Mucosa of rectum (tissue), 2 donors: ENCODE measurements at regions not wholly inside any gene's neighbourhood (a gene's known extent, or its start where the extent isn't known, plus 50 kb on each side); places are given as distances from the start of the nearest gene placed in this dataset.

Source experiments
- H3K27ac ChIP-seq, 2 donors: one replicate each; pipeline ENCODE4 v1.7.0; 2013; ENCODE audit warnings: inconsistent platforms in 2 of 2, low read depth in 2 of 2, low read length in 2 of 2
- H3K27me3 ChIP-seq, 2 donors: one replicate each; pipeline ENCODE4 v1.7.0; 2013; ENCODE audit warnings: low read length in 2 of 2; ENCODE audit not compliant: control insufficient read depth in 2 of 2, insufficient read depth in 2 of 2
- H3K36me3 ChIP-seq, 2 donors: one replicate each; pipeline ENCODE4 v1.7.0; 2013; ENCODE audit warnings: low read length in 2 of 2; ENCODE audit not compliant: control insufficient read depth in 2 of 2, insufficient read depth in 2 of 2
- H3K4me1 ChIP-seq, 2 donors: one replicate each; pipeline ENCODE4 v1.7.0; 2013; ENCODE audit warnings: low read length in 2 of 2, mild to moderate bottlenecking in 1 of 2; ENCODE audit not compliant: control insufficient read depth in 2 of 2, insufficient read depth in 2 of 2
- H3K4me3 ChIP-seq, 2 donors: one replicate each; pipeline ENCODE4 v1.7.0; 2013; ENCODE audit warnings: low read length in 2 of 2
- H3K9ac ChIP-seq, 2 donors: one replicate each; pipeline ENCODE4 v1.7.0; 2013; ENCODE audit warnings: low read length in 2 of 2, low read depth in 1 of 2, mild to moderate bottlenecking in 1 of 2
- H3K9me3 ChIP-seq, 2 donors: one replicate each; pipeline ENCODE4 v1.7.0; 2013; ENCODE audit warnings: low read length in 2 of 2; ENCODE audit not compliant: control insufficient read depth in 2 of 2
- donor health status: healthy.
- donor health status: Normal muscosa, but diverticular disease.

DNA sequence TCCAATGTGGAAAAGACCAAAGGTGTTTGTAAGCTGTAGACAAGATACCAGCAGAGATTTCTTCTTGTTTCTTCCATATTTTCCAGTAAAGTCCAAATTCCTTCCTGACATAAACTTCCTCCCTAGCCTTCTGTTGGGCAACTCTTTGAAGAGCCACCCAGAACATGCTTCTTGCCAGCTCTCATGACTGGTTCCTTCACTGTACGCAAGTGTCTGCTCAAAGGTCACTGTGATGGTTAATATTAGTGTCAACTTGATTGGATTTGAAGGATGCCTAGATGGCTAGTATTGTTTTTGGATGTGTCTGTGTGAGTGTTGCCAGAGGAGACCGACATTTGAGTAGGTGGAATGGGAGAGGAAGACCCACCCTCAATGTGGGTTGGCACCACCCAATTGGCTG lies 416.6 kb upstream of the RUNX1 start:
- no peaks in the 10 kb centered on the region for H3K36me3 ChIP-seq
- H3K4me1 ChIP-seq, result no peaks in the 10 kb centered on the region
- no peak overlapping the region for H3K4me3 ChIP-seq
- no peak overlapping the region for H3K9ac ChIP-seq
- H3K27me3 ChIP-seq, result no peaks in the 10 kb centered on the region
- H3K27ac ChIP-seq, result no peak overlapping the region
- no peaks in the 10 kb centered on the region for H3K9me3 ChIP-seq

DNA sequence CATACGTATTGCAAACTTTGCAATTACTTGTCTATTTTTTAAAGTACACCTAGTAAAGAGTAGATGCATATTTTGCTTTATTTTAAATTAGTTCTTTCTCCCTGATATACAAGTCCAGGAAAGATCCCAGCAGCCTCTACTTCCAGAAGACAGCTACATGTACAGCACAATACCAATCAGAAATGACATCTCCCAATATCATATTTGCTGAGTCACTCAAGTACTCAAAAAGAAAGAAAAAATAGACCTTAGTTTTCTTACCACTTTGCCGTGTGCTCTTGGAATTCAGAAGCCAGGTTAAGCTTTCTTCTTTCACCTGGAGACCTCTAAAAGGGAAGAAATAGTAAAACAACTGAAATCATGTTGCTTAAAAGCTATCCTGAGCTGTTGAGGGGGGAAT lies 412.6 kb upstream of the RUNX1 start:
- H3K4me1 ChIP-seq, result no peaks in the 10 kb centered on the region
- H3K9me3 ChIP-seq, result no peaks in the 10 kb centered on the region
- H3K27me3 ChIP-seq, result no peaks in the 10 kb centered on the region
- no peaks in the 10 kb centered on the region for H3K36me3 ChIP-seq
- no peak overlapping the region for H3K27ac ChIP-seq
- no peak overlapping the region for H3K9ac ChIP-seq
- no peak overlapping the region for H3K4me3 ChIP-seq

DNA sequence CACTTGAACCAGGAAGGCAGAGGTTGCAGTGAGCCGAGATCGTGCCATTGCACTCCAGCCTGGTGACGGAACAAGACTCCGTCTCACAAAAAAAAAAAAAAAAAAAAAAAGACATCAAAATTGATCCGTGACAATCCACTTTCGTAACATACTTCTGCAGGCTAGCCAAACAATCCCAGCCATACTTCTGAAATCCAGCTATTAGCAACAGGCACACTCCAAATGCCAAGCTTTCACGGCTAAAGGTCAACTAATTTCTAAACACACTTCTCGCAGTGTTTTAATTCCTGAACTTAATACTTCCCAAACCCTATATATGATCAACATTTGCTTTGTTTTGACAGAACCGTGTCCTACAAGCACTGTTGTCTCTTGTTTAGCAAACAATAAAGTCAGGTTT lies 411.3 kb upstream of the RUNX1 start:
- no peaks in the 10 kb centered on the region for H3K27me3 ChIP-seq
- H3K36me3 ChIP-seq, result no peaks in the 10 kb centered on the region
- H3K27ac ChIP-seq, result no peak overlapping the region

DNA sequence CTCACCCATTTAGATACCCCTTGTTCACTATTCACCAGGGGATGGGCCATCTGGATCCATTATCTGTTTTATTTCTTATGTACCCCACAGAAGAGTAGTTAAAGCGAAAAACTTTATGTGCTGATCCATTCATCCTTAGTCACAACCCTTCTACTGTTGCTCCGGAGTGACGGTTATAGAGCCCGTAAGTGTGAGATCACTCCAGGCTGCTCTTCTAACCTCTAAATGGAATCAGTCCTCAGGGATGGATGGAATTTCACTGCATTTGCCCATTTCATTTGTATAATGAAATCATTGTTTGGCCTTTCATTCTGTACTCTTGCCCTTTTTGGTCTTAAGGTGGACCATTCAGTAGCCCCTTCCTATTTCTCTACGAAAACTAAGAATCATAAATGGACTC lies 409.3 kb upstream of the RUNX1 start:
- H3K27ac ChIP-seq, result no peak overlapping the region
- no peaks in the 10 kb centered on the region for H3K9me3 ChIP-seq
- H3K27me3 ChIP-seq, result no peaks in the 10 kb centered on the region
- no peak overlapping the region for H3K9ac ChIP-seq
- H3K4me1 ChIP-seq, result no peaks in the 10 kb centered on the region
- H3K36me3 ChIP-seq, result no peaks in the 10 kb centered on the region
- no peak overlapping the region for H3K4me3 ChIP-seq

More for the DNA sequence above, 411.3 kb upstream of the RUNX1 start:
- Histone ChIP-seq H3K4me3 (no peak overlapping the region), H3K9me3 (no peaks in the 10 kb centered on the region), H3K4me1 (no peaks in the 10 kb centered on the region), H3K9ac (no peak overlapping the region)

DNA sequence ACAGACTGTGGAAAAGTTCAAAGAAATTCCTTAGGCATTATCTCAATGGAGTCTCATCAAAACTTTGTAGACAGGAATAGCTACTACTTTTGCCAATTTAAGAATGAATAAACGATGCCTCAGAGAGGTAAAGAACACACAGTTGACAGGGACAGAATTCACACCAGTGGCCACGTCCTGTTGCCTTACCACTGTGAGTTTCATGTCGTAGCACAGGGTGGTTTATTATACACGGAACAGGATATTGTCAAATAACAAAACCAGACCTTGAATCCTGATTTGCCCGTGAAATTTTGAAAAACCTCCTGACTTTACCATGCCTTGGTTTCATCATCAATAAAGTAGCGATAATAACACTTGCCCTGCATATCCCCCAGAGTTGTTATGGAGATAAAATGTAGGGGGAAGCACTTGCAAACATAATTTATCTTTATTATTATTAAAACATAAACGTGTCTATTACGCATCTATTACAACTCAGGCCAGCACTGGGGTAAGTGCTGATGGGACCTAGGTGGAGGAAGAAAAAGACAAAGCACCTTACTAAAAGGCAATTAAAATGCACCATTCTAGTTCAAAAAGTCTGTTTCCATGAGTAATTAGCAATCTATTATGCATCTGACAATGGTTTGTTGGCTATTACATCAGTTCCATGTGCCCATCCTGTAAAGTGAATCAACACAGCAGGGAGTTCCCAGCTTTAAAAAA lies 408.1 kb upstream of the RUNX1 start:
- H3K36me3 ChIP-seq, result no peaks in the 10 kb centered on the region
- H3K27ac ChIP-seq, result no peak overlapping the region
- no peaks in the 10 kb centered on the region for H3K9me3 ChIP-seq
- no peaks in the 10 kb centered on the region for H3K4me1 ChIP-seq
- H3K9ac ChIP-seq, result no peak overlapping the region
- no peaks in the 10 kb centered on the region for H3K27me3 ChIP-seq
- no peak overlapping the region for H3K4me3 ChIP-seq

DNA sequence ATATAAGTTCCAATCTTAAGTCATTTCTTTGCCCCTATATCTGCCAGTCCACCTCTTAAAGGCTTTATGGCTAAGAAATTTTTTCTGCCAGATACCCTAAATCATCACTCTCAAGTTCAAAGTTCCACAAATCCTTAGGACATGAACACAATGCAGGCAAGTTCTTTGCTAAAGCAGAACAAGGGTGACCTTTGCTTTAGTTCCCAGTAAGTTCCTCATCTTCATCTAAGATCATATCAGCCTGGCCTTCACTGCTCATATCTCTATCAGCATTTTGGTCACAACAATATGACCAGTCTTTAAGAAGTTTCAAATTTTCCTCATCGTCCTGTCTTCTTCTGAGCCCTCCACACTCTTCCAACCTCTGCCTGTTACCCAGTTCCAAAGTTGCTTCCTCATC lies 402.2 kb upstream of the RUNX1 start:
- Histone ChIP-seq H3K4me3 (no peak overlapping the region), H3K9me3 (peaks cover 0 to 3% of the 10 kb centered on the region in 2 donors), H3K9ac (no peak overlapping the region), H3K4me1 (no peaks in the 10 kb centered on the region), H3K36me3 (no peaks in the 10 kb centered on the region), H3K27me3 (no peaks in the 10 kb centered on the region), H3K27ac (no peak overlapping the region)

DNA sequence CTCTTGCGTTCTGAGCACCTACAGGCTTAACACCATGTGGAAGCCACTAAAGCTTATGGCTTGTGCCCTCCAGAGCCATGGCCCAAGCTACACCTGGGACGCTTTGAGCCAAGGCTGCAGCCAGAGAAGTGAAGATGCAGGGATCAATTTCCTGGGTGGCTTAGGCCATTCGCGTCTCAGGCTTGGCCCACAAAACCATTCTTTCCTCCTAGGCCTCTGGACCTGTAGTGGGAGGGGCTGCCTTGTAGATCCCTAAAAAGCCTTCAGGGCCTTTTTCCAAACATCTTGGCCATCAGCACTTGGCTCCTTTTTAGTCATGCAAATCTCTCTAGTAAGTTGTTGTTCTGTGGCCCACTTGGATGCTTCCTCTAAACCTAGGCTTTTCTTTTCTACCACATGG lies 401.7 kb upstream of the RUNX1 start:
- H3K27ac ChIP-seq, result no peak overlapping the region
- H3K4me1 ChIP-seq, result no peaks in the 10 kb centered on the region
- H3K9me3 ChIP-seq, result peaks cover 0 to 3% of the 10 kb centered on the region in 2 donors
- H3K4me3 ChIP-seq, result no peak overlapping the region
- no peaks in the 10 kb centered on the region for H3K27me3 ChIP-seq
- no peak overlapping the region for H3K9ac ChIP-seq
- H3K36me3 ChIP-seq, result no peaks in the 10 kb centered on the region

DNA sequence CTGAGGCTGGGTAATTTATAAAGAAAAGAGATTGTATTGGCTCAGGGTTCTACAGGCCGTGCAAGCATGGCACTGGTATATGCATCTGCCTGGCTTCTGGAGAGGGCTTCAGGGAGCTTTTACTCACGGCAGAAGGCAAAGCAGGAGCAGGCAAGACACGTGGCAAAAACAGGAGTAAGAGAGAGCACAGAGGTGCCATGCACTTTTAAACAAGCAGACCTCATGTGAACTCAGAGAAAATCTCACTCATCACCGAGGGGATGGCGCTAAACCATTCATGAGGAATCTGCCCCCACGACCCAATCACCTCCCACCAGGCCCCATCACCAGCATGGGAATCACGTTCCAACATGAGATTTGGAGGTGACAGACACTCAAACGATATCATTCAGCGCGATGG lies 400.7 kb upstream of the RUNX1 start:
- Histone ChIP-seq H3K27me3 (no peaks in the 10 kb centered on the region), H3K36me3 (no peaks in the 10 kb centered on the region), H3K9me3 (peaks cover 0 to 3% of the 10 kb centered on the region in 2 donors), H3K27ac (no peak overlapping the region), H3K4me3 (no peak overlapping the region), H3K9ac (no peak overlapping the region), H3K4me1 (no peaks in the 10 kb centered on the region)

DNA sequence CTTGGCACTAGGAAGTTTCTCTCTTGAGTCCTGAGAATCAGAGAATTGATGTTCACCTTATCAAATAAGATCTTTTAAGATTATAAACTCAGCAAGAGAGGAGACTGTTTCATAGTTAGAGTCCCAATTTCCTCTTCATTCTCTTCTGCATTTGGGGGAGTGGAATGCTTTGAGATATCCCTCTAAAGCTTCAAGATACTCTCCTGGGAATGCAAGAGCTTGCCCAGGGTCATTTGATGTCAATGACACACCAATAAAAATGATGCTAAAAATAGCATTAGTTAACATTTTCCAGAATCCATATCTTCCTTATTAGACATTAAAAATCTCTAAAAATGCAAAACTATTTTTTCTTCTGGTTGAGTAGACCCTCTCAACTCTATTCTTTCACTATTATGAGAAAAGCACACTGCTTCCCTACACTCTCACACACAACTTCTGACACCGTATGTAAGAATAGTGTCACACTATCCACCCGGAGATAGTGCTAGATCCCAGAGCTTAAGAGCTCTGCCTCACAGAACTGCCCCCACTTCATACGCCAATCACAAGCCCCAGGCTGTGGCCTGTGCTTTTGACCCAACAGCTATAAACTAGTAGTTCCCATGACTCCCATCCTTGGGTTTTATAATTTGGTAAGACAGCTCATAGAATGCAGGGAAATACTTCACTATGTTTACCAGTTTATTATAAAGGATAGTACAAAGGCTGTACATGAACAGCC lies 399.9 kb upstream of the RUNX1 start:
- no peaks in the 10 kb centered on the region for H3K4me1 ChIP-seq
- no peaks in the 10 kb centered on the region for H3K27me3 ChIP-seq
- H3K9ac ChIP-seq, result no peak overlapping the region
- H3K36me3 ChIP-seq, result no peaks in the 10 kb centered on the region
- H3K27ac ChIP-seq, result no peak overlapping the region
- H3K4me3 ChIP-seq, result no peak overlapping the region
- H3K9me3 ChIP-seq, result peaks cover 0 to 3% of the 10 kb centered on the region in 2 donors

DNA sequence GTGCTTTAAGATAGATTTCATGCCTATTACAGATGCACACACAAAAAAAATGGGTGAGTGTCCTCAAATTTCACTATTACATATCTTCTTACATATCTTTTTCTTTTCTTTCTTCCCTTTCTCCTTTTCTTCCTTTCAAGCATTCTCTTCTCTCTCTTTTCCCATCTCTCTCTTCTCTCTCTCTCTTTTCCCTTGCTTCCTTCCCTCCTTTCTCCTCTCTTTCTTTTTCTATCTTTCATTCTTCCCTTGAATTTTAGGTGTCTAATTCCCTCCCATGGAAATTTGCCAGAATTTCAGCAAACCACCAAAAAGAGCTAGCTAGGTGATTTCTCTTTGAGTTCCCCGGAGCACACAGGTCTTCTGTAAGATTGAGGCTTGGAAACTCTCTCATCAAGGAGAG lies 395.3 kb upstream of the RUNX1 start:
- Histone ChIP-seq H3K9ac (no peak overlapping the region), H3K9me3 (no peaks in the 10 kb centered on the region), H3K27ac (no peak overlapping the region), H3K4me3 (no peak overlapping the region), H3K36me3 (no peaks in the 10 kb centered on the region), H3K27me3 (no peaks in the 10 kb centered on the region), H3K4me1 (peaks cover 0 to 2% of the 10 kb centered on the region in 2 donors)
